ENCODE measurements at regions not wholly inside any gene's neighbourhood (a gene's known extent, or its start where the extent isn't known, plus 50 kb on each side); places are given as distances from the start of the nearest gene placed in this dataset.
"Not testable (repeated sequence)": the region's sequence is repeated elsewhere in the genome, so short reads cannot be mapped to it uniquely, and the experiment has no call there.

GRCh38 chr1:173301507-173301906 is 94.4 kb upstream of the TNFSF4 start:
- DNase-seq = no peak

DNA sequence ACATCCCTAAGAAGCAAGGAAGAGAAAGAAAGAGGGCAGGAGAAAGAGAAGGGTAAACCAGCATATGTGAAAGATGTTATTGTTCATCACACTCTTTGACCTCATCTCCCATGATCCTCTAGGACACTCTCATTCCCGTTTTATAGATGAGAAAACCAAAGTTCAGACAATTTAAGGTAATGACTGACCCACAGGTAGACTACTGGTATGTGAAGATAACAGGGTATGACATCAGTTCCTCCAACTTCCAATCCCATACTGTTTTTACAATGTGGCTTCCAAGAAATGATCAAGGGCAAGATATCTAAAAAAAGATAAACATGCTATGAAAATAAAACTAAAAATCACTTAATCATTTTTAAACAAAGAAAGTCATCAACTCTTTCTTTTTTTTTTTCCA is 95.2 kb upstream of the TNFSF4 start:
- DNase-seq = no peak

GRCh38 chr1:173302890-173303829 is 96.0 kb upstream of the TNFSF4 start:
- DNase-seq = no peak

DNA sequence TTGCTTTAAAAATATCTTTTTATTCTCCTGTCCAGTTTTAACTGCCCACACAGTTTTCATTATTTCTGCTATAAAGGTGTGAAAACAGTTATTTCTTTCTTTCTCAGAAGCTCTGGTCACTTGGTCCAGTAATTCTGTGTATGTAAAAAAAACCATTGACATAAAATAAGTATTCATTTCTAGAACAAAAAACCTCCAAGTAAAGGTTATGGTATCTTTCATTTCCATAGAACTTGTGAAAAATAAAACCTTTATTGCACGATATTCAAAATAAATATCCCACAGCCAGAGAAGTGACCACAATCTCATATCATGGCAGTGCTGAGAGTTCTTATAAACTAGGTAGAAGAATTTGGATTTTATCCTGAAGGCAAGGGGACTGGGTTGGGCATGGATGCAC is 96.9 kb upstream of the TNFSF4 start:
- DNase-seq = no peak

DNA sequence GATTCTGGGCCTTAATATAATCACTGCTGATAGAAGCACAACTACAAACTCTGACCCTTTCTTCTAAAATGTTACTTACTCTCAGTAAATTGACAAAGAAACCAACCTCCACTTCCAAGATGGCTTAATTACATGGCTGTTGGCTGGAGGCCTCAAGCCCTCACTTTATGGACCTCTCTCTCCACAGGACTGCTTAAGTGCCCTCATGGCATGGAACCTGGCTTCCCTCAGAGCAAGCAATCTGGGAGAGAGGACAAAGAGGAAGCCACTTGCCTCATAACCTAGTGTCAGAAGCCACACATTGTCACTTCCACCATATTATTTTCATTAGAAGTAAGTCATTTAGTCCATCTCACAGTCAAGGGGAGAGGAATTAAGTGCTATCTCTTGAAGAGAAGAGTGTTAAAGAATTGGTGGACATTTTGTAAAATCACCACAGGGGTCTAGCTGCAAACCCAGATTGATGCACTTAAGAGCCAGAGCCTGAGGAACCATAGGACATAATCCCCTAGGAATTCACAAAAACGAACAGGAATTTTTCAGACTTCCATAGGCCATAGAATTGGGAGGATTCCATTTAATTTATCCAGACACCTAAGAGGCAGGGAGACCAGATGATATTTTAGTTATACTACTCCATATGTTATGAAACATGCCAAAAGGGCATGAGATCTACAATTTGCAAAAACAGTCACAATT is 97.5 kb upstream of the TNFSF4 start:
- DNase-seq = no peak

DNA sequence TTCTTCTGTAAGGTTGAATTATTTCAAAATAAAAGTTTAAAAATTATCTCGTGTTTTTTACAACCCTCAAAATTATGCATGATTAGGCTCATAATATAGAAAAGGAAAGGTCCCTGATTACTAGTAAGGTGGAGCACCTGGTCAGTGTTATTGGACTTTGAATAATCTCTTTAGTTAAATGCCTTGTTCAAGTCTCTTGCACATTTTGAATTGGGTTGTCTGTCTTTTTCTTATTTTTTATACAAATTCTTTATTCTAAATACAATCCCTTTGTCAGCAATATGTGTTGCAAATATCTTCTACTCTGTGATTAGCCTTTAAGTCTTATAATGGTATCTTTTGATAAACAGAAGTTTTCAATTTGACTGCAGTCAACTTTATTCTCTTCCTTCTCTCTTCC is 100.7 kb upstream of the TNFSF4 start:
- no peak for DNase-seq

DNA sequence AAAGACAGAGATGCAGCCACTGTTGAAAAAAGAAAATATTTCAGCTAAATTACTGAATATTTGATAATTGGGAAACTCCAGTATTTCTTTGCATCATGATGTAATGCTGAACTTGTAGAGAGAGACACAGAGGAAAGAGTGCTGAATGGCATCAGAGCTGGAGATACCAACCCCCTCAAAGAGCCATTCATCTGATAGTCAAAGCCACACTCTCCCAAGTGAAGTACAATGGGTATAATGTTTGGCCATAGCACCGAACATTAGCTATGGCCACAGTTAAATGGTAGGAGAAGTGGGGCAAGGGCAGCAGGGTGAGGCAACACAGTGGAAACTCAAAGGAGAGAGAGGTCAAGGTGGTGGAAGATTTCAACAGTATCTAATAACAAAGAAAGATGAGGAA is 107.5 kb upstream of the TNFSF4 start:
- no peak for DNase-seq

- no peak for DNase-seq
These were observed 108.2 kb upstream of the TNFSF4 start for GRCh38 chr1:173315296-173315695.

GRCh38 chr1:173318788-173319187 is 111.7 kb upstream of the TNFSF4 start:
- DNase-seq = no peak

DNA sequence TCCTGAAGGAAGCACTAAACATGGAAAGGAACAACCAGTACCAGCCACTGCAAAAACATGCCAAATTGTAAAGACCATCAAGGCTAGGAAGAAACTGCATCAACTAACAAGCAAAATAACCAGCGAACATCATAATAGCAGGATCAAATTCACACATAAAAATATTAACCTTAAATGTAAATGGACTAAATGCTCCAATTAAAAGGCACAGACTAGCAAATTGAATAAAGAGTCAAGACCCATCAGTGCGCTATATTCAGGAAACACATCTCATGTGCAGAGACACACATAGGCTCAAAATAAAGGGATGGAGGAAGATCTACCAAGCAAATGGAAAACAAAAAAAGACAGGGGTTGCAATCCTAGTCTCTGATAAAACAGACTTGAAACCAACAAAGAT is 117.2 kb upstream of the TNFSF4 start:
- not testable (repeated sequence) for DNase-seq

DNA sequence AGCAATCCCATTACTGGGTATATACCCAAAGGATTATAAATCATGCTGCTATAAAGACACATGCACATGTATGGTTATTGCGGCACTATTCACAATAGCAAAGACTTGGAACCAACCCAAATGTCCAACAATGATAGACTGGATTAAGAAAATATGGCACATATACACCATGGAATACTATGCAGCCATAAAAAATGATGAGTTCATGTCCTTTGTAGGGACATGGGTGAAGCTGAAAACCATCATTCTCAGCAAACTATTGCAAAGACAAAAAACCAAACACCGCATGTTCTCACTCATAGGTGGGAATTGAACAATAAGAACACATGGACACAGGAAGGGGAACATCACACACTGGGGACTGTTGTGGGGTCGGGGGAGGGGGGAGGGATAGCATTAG is 120.9 kb upstream of the TNFSF4 start:
- DNase-seq = not testable (repeated sequence)

- no peak for DNase-seq
These were observed 121.8 kb upstream of the TNFSF4 start for GRCh38 chr1:173328961-173329360.

DNA sequence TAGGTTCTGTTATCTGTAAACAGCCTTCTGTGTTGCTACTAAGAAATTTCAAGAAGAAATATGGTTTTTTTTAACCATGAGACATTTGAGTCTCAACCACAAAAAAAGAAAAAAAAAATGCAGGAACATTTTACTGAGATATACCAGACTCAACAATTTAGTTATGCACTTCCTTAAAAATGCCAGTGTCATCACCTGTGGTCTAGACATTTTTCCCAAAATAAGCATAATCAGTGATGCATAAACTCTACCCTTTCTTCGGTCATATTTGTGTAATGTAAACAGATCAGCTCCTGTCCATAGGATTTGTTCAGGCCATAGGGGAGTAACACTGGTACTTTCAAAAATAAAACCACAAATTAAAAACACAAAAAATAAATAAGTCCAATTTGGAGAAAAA is 122.6 kb upstream of the TNFSF4 start:
- no peak for DNase-seq

DNA sequence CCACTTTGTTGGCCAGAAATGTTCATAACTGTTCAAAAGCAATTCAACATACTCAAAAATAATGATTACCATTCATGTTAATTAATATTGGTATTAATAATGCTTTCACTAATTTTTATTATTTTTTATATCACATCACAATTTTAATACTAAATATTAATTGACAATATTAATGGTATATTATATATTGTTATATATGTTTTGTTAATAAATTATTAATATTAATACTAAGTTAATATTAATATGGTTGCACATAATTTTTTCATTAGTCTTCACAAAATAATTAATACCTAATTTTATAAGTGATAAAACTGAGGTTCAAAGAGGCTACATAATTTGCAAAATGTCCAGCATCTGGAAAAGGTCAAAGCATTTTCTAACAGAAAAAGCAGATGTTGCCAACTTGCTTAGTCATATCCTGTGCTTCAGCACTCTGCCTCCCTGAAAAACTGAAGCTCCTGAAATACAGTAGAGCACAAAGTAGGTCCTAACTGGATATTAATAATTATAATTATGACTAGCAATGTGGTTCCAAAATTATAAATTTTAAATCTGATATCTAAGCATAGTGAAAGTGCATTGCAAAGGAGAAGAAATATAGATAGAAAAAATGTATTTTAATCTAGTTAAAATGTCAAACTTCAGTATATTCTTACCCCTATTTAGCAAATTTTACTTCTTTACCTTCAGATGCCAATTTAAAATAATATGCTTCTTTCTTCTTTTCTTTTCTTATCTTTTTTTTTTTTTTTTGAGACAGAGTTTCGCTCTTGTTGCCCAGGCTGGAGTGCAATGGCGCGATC is 123.2 kb upstream of the TNFSF4 start:
- DNase-seq = no peak

DNA sequence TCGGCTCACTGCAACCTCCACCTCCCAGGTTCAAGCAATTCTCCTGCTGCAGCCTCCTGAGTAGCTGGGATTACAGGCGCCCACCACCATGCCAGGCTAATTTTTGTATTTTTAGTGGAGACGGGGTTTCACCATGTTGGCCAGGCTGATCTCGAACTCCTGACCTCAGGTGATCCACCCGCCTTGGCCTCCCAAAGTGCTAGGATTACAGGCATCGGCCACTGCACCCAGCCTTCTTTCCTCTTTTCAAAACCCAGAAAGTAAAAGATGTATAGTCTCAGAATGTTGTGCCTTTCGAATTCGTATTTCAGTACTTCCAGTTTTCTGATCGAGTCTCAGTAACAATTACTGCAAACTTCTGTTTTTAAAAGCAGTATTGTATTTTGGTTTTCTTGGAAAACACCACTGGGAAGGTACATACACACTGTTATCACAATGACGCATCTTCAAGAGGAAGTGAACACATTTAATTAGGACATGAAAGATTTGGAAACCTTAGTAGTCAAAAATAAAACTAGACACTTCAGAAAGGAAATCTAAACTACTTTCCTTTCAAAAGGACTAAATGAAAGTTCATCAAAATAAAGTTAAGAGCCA is 123.9 kb upstream of the TNFSF4 start:
- DNase-seq = not testable (repeated sequence)

DNA sequence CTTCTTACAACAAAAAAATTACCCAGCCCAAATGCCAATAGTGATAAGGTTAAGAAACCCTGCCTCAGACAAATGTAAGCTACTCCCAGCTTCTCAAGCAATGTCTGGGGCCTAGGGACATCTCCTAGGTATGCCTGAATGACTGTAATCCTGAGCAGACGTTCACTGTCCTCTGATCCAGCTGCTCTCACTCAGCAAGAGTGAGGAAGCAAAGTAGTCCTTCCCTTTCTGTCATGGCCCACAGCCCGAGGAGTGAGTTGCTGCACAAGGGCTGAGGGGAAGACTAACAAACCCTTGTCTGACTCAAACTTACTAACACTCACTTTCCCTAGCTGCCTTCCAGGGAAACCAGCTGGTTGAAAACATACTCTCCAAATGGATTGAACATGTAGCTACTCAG is 124.9 kb upstream of the TNFSF4 start:
- no peak for DNase-seq

DNA sequence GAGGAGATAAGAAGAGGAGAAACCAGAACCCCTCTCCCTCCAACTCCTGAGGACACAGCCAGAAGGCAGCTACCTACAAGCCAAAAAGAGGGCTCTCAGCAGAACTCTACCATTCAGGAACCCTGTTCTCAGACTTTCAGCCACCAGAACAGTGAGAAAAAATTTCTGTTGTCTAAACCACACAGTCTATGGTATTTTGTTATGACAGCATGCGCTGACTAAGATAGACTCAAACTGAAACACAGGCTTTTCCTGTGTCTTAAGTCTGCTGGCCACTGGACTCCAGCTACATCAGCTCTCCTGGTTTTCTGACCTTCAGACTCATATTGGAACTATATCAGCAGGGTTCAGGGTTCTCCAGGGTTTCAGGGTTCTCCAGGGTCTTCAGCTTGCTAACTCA is 126.5 kb upstream of the TNFSF4 start:
- no peak for DNase-seq

DNA sequence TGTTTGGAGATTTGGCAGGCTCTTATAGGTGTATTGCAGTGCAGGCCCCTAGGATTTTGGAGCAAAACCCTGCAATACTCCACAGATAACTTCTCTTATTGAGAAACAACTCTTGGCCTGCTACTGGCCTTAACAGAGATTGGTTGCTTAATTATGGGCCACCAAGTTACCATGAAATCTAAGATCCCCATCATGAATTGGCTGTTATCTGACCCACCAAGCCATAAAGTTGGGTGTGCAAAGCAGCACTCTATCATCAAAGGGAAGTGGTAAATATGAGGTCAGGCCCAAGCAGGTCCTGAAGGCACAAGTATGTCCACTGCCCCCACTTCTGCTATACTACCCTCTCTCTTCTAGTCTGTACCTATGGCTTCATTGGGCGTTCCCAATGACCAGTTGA is 130.0 kb upstream of the TNFSF4 start:
- no peak for DNase-seq

- DNase-seq = no peak
These were observed 134.2 kb upstream of the TNFSF4 start for GRCh38 chr1:173341307-173341706.

DNA sequence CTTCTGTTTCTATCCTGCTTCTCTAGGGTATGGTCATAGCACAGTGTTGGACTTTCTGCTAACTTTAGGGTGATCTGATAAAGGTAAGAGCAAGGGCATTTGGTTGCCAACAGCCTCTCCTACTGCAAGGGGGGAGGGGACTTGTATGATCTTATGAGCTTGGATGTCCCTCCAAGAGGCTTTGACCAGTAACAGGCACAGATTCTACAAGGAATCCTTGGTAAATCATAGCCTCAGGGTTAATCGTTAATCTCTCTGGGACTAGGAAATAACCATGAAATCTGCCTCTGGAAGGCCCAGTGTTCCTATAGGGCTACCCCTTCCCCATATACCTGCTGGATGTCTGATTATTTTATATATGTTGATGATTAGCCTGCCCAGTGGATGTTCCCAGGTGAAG is 134.8 kb upstream of the TNFSF4 start:
- no peak for DNase-seq

DNA sequence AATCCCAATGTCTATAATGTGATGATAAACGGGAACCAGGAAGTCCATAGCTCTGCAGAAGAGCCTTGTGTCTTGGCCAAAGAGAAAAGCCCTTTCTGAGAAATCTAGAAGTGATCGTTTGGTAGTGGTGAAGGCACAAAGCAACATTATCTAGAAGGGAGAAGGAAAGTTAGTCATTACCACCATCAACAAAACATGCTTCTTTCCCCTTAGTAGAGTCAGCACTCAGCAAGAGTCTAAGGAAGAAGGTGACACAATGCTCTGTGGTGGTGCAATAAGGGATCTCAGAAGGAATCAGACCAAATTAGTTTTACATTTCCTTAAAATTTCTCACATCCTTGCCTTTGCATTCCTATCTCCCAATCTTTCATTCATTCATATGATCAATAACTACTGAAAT is 134.4 kb upstream of the PRDX6 start:
- DNase-seq = no peak

DNA sequence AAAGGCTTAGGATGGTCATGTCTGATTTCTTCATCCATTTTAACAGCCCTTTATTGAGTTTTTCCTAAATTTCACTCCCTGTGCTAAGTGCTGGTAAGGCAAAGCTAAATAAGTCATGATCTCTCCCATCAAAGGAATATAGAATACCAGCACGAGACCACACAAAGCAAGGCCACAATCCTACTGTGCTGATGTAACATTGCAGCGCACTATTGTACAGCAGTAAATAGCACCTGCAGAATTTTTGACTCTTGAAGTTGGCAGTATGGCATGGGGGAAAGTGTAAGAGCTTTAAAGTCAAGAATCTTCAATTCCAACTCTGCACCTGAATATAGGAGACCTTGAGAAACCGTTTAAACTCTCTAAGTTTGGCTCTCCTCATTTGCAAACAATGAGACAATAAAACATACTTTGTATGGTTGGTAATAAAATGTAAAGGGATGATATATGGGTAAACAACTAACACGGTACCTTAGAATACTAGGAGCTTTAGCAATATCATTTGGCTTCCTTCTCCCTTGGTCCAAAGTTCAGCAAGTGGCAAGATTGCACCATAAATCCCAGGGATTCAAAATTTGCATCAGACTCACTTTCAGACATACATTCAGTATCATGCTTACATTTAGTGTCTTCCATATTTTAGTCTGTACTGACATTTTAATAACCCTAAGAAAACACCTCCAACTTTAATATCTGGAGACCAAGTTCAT is 132.9 kb upstream of the PRDX6 start:
- DNase-seq = no peak
